H7 (cell line): ENCODE measurements at regions not wholly inside any gene's neighbourhood (a gene's known extent, or its start where the extent isn't known, plus 50 kb on each side); places are given as distances from the start of the nearest gene placed in this dataset.

Experiments
- DNase-seq: peaks from one replicate; pipeline ENCODE4 v3.0.0; 2012
- H3K27me3 ChIP-seq: 2 replicates; pipeline ENCODE4 v1.6.0; 2011; ENCODE audit warnings: mild to moderate bottlenecking, low read length; ENCODE audit not compliant: control insufficient read depth, insufficient read depth
- H3K36me3 ChIP-seq: replicated peaks from 2 replicates; pipeline ENCODE4 v1.5.1; 2011; ENCODE audit warnings: low read length; ENCODE audit not compliant: control insufficient read depth, insufficient read depth
- H3K4me3 ChIP-seq: 2 replicates; pipeline ENCODE4 v1.5.1; 2011; ENCODE audit warnings: low read depth, mild to moderate bottlenecking, control low read depth, low read length, moderate library complexity; ENCODE audit not compliant: insufficient read depth

DNA sequence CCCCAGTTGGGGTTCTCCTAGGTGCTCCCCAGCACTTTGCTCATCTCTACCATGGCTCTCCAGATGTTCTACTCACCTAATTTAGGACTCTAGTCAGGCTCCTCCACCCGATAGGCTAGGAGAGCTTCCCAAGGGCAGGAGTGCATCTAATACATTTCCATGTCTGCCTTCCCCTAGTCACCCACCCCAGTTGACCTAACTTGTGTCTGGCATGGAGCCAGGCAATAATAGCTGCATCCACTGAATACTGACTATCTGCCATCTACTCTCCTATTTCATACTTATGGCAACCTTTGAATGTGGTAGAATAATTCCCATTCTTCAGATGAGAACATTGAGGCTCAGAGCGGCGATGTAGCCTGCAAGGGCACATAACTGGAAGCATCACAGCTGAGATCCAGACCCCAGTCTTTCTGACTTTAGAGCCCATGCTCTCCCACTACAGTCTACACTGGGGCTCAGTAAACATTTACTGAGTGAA lies 71.8 kb upstream of the YWHAQ start:
- Histone ChIP-seq H3K27me3 (no peaks in the 10 kb centered on the region), H3K36me3 (no peaks in the 10 kb centered on the region), H3K4me3 (no peak overlapping the region)
- no peak for DNase-seq

DNA sequence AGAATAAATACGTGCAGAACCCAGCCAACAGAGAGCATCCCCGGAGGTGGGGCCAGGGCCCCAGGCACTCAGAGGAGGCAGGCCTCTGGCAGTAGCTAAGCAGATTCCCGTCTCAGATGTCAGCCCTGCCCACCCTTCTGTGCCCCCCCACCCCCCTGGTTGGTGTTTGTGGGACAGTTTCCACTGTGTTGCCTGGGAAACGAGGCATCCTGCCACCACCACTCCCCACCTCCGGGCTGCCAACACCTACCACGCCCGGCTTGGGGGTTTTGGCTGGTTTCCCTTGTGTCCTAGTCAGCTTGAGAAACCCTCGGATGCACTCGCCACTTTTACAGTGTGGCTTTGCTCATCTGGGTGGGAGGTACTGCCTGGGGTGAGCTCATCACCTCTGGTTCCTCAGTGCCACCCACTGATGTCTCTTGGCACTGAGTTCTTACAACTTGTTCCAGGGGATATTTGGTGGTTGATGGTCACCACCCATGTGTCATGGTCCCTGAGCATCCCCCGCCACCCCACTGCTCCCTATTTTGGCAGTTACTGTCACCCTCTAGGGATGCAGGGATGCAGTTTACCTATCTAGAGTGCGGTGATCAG lies 72.4 kb upstream of the YWHAQ start:
- H3K4me3 ChIP-seq, result no peak overlapping the region
- H3K36me3 ChIP-seq, result no peaks in the 10 kb centered on the region
- DNase-seq, result peak; percentile 49
- no peaks in the 10 kb centered on the region for H3K27me3 ChIP-seq

DNA sequence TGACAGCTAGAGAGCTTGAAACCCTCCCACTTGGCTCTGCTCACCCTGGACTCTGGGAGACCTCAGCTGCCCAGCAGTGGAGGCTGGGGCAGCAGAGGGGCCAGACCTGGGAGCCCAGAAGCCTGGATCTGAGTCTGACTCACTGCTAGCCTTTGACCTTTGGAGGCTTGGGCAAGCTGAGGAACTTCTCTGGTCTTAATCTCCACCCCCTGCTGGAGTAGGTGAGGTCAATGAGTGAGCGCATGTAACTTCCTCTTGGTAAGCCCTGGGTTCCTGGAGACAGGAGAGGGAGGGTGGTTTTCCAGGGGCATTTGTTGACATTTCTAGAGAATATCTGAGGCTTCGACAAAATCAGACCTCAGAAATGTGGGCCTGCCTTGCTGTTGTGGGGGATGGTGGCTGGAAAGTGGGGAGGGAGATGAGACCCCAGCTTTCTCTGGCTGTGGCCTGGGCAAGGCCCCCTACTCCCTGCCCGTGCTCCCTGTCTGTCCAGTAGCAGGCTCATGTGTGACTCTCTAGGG lies 73.0 kb upstream of the YWHAQ start:
- no peaks in the 10 kb centered on the region for H3K27me3 ChIP-seq

DNA sequence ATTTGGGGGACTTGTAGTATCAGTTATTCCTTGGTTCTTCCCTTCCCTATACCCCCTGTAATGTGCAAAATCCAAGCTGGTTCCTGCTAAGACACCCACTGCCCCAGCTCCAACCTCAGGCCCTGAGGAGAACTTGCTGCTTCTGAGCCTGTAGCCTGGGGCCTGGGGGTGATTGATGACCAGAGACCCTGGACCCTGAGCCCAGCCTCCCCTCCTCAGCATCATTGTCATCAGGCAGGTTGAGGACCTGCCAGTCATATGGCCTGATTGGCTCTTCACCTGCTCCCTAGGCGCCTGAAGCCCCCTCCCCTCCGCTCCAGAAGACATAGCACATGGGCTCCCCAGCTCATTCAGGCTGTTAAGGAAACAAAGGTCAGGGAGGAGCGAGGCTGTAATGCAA lies 73.8 kb upstream of the YWHAQ start:
- Histone ChIP-seq H3K4me3 (no peak overlapping the region), H3K36me3 (no peaks in the 10 kb centered on the region; the same call in 1 of the 2 replicates), H3K27me3 (no peaks in the 10 kb centered on the region)
- DNase-seq, result no peak

More for the DNA sequence above, 73.0 kb upstream of the YWHAQ start:
- no peaks in the 10 kb centered on the region for H3K36me3 ChIP-seq
- no peak overlapping the region for H3K4me3 ChIP-seq
- DNase-seq, result peak; percentile 20

DNA sequence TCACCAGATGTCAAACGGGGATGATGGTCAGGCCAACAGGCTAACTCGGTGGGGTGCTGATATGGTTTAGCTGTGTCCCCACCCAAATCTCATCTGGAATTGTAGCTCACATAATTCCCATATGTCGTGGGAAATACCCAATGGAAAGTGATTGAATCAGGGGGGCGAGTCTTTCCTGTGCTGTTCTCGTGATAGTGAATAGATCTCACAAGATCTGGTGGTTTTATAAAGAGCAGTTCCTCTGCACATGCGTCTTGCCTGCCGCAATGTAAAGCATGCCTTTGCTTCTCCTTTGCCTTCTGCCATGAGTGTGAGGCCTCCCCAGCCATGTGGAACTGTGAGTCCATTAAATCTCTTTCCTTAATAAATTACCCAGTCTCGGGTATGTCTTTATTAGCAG lies 74.4 kb upstream of the YWHAQ start:
- H3K36me3 ChIP-seq, result no peaks in the 10 kb centered on the region; the same call in 1 of the 2 replicates
- H3K27me3 ChIP-seq, result no peaks in the 10 kb centered on the region
- DNase-seq, result no peak

DNA sequence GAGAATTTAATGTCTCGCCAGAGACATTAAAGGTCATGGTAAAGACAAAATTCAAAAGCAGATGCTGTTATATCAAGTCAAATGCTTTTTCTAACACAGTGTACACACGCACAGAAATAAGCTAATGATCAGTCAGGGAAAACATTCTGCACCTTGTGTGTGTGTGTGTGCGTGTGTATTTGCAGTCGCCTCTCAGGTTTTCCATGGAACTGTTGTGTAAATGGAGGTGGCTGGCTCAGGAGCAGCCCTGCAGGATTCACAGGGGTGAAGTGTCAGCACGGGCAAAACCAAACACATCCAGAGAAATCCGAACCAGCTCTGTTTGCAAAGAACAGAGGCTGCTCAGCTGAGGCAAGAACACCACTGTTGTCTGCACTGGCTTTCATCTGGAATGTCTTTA lies 76.2 kb upstream of the YWHAQ start:
- Histone ChIP-seq H3K36me3 (no peaks in the 10 kb centered on the region; the same call in 1 of the 2 replicates), H3K4me3 (no peak overlapping the region), H3K27me3 (no peaks in the 10 kb centered on the region)
- DNase-seq, result no peak

More for the DNA sequence above, 74.4 kb upstream of the YWHAQ start:
- no peak overlapping the region for H3K4me3 ChIP-seq

DNA sequence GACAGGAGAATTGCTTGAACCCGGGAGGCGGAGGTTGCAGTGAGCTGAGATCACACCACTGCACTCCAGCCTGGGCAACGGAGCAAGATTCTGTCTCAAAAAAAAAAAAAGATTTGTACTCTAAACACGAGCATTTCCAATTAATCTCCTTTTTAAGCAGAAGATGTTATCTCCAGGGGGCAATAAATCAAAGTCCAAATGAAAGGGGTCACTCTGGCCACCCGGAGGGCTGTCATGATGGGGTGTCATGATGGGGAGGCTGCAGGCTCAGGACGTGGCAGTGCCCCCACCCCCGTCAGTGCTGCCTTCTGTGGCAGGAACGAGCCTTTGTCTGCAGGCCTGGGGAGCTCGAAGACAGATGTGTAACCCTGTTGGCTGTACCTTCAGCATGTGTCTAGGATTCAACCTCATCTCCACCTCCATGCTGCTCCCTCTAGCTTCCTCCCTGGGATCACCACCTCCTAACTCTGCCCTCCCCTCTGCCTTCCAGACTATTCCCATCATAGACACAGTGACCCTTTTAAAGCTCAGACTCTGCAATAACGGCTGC lies 76.9 kb upstream of the YWHAQ start:
- Histone ChIP-seq H3K4me3 (no peak overlapping the region), H3K36me3 (no peaks in the 10 kb centered on the region; the same call in 1 of the 2 replicates), H3K27me3 (no peaks in the 10 kb centered on the region)
- DNase-seq, result peak; percentile 47

DNA sequence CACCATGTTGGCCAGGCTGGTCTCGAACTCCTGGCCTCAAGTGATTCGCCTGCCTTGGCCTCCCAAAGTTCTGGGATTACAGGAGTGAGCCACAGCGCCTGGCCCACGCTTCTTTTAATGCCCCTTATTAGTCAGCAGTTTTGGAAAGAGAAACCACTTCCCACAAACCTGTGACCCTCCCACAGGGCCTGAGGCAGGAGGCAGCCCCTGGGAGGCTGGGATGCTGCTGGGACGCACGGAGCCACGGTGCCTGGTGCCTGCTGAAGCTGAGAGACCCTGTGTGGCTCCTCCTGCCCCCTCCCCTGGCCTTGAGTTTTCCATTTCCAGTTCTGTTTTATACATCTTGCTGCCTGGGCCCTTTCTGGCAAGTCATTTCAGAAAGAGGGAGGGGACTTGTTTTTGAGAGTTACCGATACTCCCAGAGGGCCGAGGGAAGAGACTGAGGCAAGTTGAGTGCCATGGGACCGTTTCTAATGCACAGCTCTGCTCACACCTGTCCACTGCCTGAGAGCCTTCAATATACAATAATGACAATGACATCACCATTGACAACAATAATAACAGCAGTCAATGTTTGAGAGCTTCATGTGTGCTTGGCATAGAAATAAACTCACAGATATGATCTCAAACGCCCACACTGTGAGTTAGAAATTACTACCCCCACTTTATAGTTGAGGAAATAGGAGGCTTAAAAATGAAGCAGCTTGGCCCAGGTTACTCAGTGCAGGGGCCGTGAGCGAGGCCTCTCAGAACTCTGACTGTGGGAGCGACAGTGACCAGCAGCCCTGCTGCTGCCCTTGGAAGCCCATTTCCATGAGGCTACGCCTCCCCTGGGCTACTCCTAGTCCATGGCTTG lies 78.1 kb upstream of the YWHAQ start:
- no peak for DNase-seq
- no peaks in the 10 kb centered on the region for H3K27me3 ChIP-seq

DNA sequence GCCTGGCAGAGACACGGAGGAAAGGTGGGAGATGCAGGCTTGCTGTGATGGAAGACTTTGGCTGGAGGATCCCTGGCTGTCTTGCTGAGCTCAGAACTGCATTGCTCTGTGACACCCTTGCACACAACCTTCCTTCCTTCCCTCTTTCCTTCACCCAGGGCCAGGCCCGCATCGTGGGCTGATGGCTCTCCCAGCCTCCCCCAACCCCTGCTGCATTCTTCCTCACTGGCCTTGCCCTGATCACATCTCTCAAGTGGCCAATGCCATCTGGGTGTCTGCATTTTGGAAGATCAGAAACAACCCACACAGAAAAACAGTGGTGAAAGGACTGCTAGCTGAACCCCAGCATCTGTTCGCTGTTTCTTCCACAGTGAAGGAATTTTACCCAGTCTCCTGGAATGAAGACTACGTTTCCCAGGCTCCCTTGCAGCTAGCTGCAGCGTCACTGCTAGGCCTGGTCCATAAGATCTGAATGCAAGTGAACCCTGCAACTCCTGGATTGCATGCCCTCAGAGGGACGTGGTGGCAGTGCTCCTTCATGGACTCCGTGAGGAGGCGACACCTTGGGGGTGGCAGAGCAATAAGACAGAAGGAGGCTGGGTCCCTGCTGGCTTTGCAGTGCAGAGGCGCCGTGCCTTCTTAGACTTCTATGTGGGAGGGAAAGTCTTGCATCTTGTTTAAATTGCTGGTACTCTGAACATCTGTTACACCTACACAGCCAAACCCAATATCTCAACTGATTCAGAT lies 78.9 kb upstream of the YWHAQ start:
- Histone ChIP-seq H3K27me3 (no peaks in the 10 kb centered on the region), H3K36me3 (no peaks in the 10 kb centered on the region; the same call in 1 of the 2 replicates), H3K4me3 (no peak overlapping the region)
- peak; percentile 54 for DNase-seq

More for the DNA sequence above, 78.1 kb upstream of the YWHAQ start:
- H3K36me3 ChIP-seq, result no peaks in the 10 kb centered on the region; the same call in 1 of the 2 replicates
- H3K4me3 ChIP-seq, result no peak overlapping the region

DNA sequence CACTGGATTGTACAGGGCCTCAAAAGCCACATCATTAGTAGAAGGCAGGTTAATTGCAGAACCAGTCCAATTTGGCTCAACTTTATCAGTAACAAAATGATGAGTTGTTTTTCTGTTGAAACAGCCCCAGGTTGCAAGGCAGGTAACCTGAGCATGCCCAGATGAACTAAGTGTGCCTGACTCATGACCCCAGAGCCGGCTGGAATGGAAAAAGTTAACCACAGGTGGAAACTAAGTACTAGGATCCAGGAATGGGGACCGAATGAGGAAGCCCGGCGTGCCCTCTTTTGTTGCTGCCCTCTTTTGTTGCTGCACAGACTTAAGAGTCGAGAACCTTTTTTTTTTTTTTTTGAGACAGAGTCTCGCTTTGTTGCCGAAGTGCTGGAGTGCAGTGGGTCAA lies 79.5 kb upstream of the YWHAQ start:
- H3K36me3 ChIP-seq, result no peaks in the 10 kb centered on the region; the same call in 1 of the 2 replicates
- no peak overlapping the region for H3K4me3 ChIP-seq
- H3K27me3 ChIP-seq, result no peaks in the 10 kb centered on the region
- no peak for DNase-seq

DNA sequence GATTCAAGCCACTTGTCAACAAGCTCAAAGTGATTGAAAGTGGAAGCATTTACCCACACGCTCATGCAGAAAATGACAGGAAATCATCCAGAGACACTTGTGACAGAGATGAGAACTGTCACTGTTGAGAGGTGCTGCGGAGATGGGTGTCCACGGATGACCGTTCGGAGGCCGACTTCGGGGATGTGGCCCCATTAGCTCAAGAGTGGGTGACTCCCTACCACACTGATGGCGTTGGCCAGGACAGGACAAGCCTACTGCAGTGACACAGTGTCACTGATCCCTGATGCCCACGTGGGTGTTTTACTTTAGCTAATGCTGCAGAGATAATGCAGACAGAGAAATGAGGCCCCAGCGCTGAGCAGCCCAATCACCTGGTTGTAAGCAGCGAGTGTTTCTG lies 81.5 kb upstream of the YWHAQ start:
- no peaks in the 10 kb centered on the region; the same call in 1 of the 2 replicates for H3K36me3 ChIP-seq
- H3K4me3 ChIP-seq, result no peak overlapping the region
- no peak for DNase-seq
- no peaks in the 10 kb centered on the region for H3K27me3 ChIP-seq

DNA sequence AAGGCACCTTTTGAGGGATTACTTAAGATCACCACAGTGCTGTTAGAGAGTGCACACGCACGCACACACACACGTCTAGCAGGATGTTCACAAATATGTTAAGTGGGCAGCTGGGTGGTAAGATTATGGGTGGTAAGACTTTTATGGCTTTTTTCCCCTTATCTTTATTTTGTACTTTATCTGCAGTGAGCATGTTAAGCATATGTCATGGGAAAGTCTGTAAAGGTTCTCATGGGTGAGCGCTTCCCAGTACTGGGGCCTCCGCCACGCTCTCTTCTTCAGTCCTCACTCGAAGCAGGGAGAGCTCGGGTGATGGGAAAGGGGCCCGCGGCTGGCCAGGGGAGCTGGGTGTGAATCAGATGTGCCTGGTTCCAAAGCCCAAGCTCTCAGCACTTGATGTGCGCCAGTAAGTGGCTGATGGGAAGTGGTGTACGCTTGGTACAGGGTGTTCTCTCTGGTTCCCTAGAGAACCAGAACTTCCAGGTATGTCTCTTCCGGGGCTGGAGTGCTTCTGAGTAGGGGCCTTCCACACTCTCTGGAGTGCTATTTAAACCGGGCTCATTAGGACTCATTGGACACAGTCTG lies 83.9 kb upstream of the YWHAQ start:
- no peaks in the 10 kb centered on the region for H3K36me3 ChIP-seq
- no peak overlapping the region for H3K4me3 ChIP-seq
- no peak for DNase-seq
- no peaks in the 10 kb centered on the region for H3K27me3 ChIP-seq

DNA sequence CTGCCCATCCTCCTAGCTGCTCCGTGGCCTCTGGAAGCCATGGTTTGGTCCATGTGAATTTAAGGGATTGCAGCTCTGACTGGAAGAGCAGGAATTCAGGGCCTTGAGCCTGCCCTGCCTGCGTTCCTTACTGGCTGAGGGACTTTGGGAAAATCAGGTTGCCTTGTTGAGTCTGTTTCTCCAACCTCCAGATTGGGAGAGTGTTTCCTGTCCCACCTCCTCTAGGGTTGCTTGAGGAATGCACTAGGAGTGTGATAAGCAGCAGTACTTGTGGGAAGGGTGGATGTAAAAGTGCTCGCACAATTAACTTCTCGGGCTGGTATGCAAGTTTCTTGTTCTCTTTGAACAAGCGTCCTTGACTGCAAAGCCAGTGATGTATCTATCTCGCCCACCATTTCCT lies 84.4 kb upstream of the YWHAQ start:
- Histone ChIP-seq H3K27me3 (no peaks in the 10 kb centered on the region), H3K4me3 (no peak overlapping the region), H3K36me3 (no peaks in the 10 kb centered on the region)
- no peak for DNase-seq
